ENCODE measurements at regions not wholly inside any gene's neighbourhood (a gene's known extent, or its start where the extent isn't known, plus 50 kb on each side); places are given as distances from the start of the nearest gene placed in this dataset.
"Not testable (repeated sequence)": the region's sequence is repeated elsewhere in the genome, so short reads cannot be mapped to it uniquely, and the experiment has no call there.

GRCh38 chr12:131611416-131612091, 99.3 kb upstream of the SFSWAP start:
- DNase-seq: no peak

GRCh38 chr12:131612092-131612755, 98.7 kb upstream of the SFSWAP start:
- no peak for DNase-seq

GRCh38 chr12:131613186-131613585, 97.7 kb upstream of the SFSWAP start:
- no peak for DNase-seq

GRCh38 chr12:131613678-131614077, 97.2 kb upstream of the SFSWAP start:
- no peak for DNase-seq

DNA sequence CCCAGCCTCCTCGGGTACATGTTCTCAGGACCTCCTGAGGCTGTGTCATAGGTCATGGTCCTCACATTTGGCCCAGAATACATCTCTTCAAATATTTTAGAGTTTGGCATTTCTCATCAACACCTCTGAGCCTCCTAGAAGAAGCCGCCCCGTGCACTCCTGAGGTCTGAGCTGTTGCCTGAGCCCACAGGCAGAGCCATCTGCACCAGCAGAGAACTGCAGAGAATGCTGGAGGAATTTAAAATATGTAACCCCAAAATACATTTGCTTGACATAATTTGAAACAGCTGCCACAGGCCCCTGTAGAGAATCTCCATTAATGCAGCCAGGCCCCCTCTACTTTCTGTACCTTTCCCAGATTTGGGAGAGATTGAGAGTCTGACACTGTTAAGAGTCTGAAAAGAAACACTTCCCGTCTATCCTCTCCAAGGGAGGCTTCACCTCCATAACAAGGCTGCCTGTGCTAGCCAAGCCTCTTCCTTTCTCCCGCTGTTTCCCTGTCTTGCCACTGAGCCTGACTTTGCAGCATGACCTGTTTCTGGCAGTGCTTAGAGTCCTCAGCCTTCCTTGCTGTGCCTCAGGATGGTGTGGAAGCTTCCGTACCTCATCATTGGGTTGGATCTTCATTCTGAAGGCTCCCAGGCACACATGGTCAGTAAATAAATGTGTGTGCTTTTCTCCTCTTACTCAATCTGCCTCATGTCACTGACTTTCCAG, 95.4 kb upstream of the SFSWAP start:
- DNase-seq: no peak

GRCh38 chr12:131616043-131616700, 94.7 kb upstream of the SFSWAP start:
- no peak for DNase-seq

DNA sequence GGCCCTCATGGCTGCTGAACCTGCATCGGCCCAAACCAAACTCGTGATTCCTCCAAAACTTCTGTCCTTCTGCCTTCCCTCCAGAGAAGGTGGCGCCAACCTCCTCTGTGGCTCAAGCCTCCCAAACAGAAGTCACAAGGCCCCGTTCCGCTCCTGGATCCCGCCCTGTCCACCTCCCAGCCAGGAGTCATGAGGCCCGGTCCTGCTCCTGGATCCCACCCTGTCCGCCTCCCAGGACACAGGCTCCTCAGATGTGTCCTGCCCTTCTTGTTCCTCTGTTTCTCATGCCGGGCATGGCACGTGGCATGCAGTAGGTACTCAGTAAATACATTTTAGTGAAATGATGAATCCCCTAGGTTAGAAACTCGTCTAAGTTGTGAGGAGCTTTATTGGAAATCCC, 94.2 kb upstream of the SFSWAP start:
- DNase-seq: no peak

DNA sequence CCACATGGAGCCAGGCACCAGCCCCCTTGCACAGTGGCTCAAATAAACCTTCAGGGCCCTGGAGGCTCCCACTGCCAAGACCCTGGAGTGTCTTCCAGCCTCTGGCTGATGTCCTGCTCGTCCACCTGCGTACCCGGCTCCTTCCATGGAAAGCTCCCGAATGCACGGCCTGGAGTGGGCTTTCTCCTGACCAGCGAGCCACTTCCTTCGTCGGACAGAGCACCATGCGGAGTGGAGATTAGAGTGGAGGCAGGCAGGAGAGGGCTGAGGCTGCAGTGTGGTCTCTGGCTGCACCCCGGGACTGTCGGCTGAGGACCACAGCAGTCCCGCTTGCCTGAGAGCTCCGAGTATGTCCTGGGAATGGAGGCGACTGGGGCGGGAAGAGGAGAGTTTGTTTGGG, 93.7 kb upstream of the SFSWAP start:
- no peak for DNase-seq

DNA sequence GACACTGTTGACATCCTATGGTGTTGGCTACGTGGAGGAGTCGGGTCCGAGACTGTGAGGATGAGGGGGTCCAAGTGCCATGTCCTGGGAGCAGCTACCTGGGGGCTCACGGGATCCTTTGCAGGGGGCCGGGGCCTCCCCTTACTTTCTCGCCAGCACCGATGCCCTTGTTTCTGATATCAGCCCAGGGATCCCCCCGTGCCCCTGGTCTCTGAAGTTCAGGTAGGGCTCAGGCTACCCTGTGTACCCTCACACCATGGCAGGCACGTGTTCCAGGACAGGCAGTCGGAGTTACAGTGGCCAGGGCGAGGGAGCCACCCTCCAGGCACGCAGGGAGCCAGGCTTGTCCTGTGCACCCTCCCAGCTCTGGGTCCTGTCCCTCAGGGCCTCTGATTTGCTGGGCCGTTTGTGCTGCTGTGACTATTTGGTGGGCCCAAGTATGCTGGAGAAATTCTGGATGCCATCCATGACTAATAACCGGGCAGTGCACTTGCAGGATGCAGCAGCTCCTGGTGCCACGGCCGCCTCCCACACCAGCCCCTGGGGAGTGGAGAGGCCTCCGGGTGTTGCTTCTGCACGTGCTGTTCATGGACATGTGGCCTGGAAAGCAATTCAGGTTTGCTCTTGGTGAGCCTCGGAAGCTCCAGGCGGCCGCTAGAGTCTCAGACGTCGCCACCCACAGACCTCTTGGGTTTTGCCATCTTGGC, 93.1 kb upstream of the SFSWAP start:
- no peak for DNase-seq

- no peak for DNase-seq
Observed at GRCh38 chr12:131618303-131618658, 92.6 kb upstream of the SFSWAP start.

- DNase-seq: no peak
Observed at GRCh38 chr12:131618701-131619100, 92.2 kb upstream of the SFSWAP start.

DNA sequence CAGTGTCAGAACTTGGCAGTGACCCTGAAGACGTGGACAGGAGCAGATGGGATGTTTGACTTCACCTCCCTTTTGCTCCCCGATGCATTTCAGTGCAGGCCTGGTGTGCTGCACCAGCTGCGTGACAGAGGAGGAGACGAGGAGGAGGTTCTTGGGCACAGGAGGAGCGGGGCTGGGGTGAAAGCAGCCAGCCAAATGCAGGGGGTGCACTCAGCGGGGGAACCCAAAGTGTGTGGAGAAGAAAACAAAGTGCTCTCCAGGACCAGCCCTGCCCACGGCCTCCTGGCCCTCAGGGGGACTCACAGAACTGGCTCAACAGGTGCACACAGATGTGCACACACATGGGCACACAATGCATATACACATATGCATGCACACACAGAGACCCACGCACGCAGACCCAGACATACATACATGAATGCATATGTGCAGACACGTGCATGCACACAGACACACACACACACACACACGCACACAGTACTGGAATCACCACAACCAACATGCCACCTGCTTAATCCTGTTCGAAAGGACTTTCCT, 91.7 kb upstream of the SFSWAP start:
- DNase-seq: no peak

GRCh38 chr12:131619736-131620506, 91.0 kb upstream of the SFSWAP start:
- no peak for DNase-seq

DNA sequence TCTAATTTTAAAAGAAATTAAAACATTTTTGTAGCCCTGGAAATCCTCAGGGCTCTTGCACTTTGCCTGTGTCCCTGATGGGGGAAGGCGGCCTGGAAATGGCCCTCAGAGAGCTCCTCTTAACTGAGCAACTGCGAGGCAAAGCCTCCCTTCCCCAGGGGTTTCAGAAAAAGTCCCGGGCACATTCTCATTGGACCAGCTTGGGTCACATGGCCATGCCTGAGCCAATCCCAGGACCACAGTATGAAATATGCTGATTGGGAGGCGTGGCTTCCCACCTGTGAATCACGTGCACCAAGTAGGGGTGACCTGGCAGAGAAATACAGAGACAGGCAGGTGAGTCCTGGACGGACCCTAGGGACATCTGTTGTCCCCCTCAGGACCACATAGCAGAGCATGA, 90.4 kb upstream of the SFSWAP start:
- no peak for DNase-seq

DNA sequence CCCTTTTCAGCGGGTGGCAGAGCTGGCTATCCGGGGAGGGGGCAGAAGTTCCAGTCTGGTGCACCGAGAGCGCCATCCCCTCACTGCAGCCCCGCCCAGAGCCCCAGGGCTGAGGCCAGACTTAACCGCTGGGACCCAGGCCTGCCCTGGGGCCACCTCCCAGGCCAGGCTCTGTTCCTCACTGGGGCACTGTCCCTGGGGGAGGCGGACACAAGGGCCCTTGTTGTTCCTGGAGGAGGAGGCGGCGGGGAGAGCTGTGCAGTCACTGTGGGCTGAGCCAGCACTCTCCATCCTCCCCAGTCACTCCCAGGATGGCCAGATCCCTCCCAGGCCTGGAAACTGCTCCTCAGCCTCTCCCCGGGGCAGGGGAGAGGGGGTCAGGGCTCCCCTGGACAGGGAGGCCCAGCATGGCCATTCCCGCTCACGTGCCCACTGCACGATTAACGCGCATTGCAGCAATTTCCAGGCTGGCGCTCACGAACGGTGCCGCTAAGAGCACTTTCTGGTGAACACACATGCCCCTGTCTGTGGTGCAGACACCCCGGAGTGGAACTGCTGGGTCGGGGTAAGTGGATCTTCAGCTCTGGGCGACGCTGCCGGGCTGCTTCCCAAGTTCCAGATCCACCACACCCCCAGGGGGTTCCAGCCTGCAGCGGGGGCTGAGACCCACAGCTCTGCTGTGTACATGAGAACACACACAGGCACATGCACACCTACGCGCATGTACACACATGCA, 89.8 kb upstream of the SFSWAP start:
- DNase-seq: no peak

- DNase-seq: no peak
Observed at GRCh38 chr12:131621701-131622421, 89.0 kb upstream of the SFSWAP start.

DNA sequence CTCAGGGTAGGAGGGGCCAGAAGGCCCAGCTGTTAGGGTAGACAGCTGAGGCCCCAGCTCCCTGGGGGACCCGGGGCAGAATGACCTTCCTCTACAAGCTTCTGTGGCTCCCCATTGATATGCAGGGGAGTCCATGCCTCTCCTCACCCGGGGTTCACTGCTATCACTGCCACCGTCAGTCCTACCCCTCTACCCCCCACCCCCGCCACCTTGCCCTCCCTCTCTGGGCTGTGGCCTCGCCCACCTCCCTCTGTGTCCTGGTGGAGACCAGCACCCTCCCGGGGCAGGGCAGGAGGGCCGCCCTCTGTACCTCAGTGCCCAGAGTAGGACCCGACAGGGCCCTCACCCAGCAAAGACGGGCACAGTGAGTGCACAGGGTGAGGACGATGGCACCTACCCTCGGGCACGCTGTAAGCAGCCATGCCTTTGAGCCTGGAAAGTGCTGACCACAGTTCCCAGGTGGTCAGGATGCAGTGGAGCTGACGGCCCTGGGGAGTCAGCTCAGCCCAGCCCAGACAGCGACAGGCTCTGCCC, 88.4 kb upstream of the SFSWAP start:
- no peak for DNase-seq

DNA sequence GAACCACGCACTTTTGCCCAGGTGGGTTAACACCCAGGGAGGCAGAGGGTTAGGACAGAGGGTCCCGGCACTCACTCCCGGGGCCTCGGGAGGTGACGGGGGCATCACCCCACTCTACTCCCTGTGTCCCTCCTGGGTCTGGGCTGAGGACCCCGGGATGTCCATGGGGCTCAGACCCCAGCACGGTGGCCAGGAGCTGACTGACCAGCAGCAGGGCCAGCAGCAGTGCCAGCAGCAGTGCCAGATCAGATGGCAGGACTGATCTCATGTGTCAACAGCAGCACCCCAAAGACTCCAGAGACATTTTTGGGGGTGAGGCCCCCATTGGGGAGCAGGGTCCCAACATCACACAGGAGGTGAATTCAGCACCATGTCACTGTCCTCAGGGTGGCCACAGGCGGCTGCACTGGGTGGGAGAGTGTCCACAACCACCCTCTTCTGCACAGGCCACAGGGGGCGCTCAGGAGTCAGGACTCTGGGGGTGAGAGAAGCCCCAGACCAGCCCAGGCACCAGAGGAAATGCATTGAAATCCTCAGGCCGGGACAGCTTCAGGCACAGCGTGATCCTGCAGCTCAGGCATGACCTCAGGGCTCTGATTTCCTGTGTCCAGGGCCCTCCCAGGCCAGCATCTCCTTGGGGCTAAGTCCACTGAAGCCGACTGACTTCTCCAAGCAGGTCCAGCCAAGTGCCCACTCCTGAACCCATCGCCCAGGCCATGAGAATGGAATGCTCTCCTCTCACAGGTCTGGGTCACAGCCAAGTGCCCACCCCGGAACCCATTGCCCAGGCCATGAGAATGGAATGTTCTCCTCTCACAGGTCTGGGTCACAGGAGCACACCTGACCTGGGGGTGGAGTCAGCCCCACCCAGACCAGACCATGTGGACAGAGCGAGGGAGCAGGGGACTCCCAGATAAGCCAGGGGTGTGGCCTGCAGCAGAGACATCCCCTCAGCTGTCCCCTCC, 87.2 kb upstream of the SFSWAP start:
- not testable (repeated sequence) for DNase-seq

- not testable (repeated sequence) for DNase-seq
Observed at GRCh38 chr12:131624369-131624739, 86.5 kb upstream of the SFSWAP start.
